ENCODE measurements at regions not wholly inside any gene's neighbourhood (a gene's known extent, or its start where the extent isn't known, plus 50 kb on each side); places are given as distances from the start of the nearest gene placed in this dataset.

GRCh38 chr7:1290026-1290678 is 57.5 kb downstream of the UNCX start:
- no peak for DNase-seq (ENCODE audit: extremely low spot score in 2 of 2)
- Histone ChIP-seq H3K4me1 (peaks cover 19% of the 10 kb centered on the region), H3K36me3 (no peaks in the 10 kb centered on the region), H3K9me3 (no peaks in the 10 kb centered on the region), H3K4me3 (peak overlapping the region; percentile 36 to 39), H3K27ac (no peak overlapping the region), H3K27me3 (no peaks in the 10 kb centered on the region)
- intact Hi-C loops (cut with DNase I) = no loop called here
- TF ChIP-seq, protein P1, sequence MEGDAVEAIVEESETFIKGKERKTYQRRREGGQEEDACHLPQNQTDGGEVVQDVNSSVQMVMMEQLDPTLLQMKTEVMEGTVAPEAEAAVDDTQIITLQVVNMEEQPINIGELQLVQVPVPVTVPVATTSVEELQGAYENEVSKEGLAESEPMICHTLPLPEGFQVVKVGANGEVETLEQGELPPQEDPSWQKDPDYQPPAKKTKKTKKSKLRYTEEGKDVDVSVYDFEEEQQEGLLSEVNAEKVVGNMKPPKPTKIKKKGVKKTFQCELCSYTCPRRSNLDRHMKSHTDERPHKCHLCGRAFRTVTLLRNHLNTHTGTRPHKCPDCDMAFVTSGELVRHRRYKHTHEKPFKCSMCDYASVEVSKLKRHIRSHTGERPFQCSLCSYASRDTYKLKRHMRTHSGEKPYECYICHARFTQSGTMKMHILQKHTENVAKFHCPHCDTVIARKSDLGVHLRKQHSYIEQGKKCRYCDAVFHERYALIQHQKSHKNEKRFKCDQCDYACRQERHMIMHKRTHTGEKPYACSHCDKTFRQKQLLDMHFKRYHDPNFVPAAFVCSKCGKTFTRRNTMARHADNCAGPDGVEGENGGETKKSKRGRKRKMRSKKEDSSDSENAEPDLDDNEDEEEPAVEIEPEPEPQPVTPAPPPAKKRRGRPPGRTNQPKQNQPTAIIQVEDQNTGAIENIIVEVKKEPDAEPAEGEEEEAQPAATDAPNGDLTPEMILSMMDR (IDR thresholded peaks at IDR 0.05) = no peak
- peak in 1 of 2 donors; percentile 21 for TF ChIP-seq POLR2AphosphoS5 (IDR thresholded peaks at IDR 0.05; ENCODE audit: insufficient read depth in 1 of 2, low read depth in 1 of 2)

GRCh38 chr7:1290679-1291356 is 58.1 kb downstream of the UNCX start:
- H3K4me1 ChIP-seq = peaks cover 19% of the 10 kb centered on the region
- no peaks in the 10 kb centered on the region for H3K27me3 ChIP-seq
- no peak for TF ChIP-seq POLR2AphosphoS5 (IDR thresholded peaks at IDR 0.05; ENCODE audit: insufficient read depth in 1 of 2, low read depth in 1 of 2)
- no peak for TF ChIP-seq POLR2A (IDR thresholded peaks at IDR 0.05)
- TF ChIP-seq, protein P1 (IDR thresholded peaks at IDR 0.05) = no peak
- peak overlapping the region; percentile 36 to 39 for H3K4me3 ChIP-seq
- H3K36me3 ChIP-seq = no peaks in the 10 kb centered on the region
- no peak overlapping the region for H3K27ac ChIP-seq
- intact Hi-C loops (cut with DNase I) = no loop called here
- DNase-seq (ENCODE audit: extremely low spot score in 2 of 2) = no peak
- no peaks in the 10 kb centered on the region for H3K9me3 ChIP-seq

- intact Hi-C loops (cut with DNase I) = no loop called here
- no peaks in the 10 kb centered on the region for H3K27me3 ChIP-seq
- H3K4me3 ChIP-seq = peak overlapping the region in 1 of 2 donors; percentile 36
Measured at GRCh38 chr7:1291357-1291689, 58.7 kb downstream of the UNCX start.

DNA sequence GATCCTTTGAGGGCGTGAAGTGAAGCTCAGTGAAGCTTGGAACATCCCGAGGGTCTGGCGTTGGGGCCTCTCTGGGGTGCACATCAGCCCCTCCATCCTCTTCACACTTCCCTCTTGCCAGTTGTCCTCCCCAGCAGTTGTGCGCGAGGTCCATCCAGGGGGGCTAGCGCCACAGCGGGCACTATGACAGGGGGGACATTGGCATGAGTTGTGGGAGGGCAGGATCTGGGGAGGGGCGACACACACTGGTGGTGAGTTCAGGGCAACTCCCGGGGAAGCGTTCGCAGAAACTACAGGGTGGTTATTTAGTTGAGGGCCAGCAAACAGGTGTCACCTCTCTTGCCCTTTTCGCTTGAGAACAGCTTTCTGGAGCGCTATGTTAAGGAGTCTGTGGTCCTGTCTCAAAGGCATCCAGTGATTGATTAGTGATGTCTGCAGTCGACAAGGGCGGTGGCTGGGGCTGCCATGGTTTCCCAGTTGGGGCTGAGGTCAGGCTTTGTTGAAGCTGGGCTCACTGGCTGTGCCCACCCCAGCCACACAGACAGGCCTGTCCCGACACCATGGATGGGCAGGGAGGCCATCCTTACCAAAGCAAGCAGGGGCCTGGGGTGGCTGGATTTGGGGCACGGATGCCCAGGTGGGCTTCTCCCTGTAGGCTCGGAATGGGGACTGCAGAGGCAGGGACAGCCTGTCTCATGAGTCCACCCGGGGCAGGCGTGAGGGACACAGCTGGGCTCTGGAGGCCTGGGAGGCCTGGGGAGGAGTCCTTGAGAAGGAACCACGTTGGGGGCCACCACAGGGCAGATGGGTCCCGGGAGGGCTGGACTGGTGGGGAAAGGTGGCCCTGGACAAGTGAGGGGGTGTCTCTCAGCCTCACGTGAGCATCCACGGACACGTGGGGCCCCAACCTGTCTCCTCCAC is 59.4 kb downstream of the UNCX start:
- H3K9me3 ChIP-seq = no peaks in the 10 kb centered on the region
- no peaks in the 10 kb centered on the region for H3K36me3 ChIP-seq
- DNase-seq (ENCODE audit: extremely low spot score in 2 of 2) = no peak
- intact Hi-C loops (cut with DNase I) = no loop called here
- H3K27ac ChIP-seq = no peak overlapping the region
- TF ChIP-seq POLR2AphosphoS5 (IDR thresholded peaks at IDR 0.05; ENCODE audit: insufficient read depth in 1 of 2, low read depth in 1 of 2) = no peak
- no peak overlapping the region for H3K4me3 ChIP-seq
- peaks cover under 1% of the 10 kb centered on the region for H3K27me3 ChIP-seq
- peaks cover 22% of the 10 kb centered on the region for H3K4me1 ChIP-seq

More at GRCh38 chr7:1291357-1291689, 58.7 kb downstream of the UNCX start:
- no peak for DNase-seq (ENCODE audit: extremely low spot score in 2 of 2)
- TF ChIP-seq POLR2AphosphoS5 (IDR thresholded peaks at IDR 0.05; ENCODE audit: insufficient read depth in 1 of 2, low read depth in 1 of 2) (no peak), POLR2A (IDR thresholded peaks at IDR 0.05) (no peak)
- TF ChIP-seq, protein P1 (IDR thresholded peaks at IDR 0.05) = no peak
- H3K27ac ChIP-seq = no peak overlapping the region
- no peaks in the 10 kb centered on the region for H3K9me3 ChIP-seq
- H3K4me1 ChIP-seq = peaks cover 19% of the 10 kb centered on the region
- no peaks in the 10 kb centered on the region for H3K36me3 ChIP-seq

- Histone ChIP-seq H3K9me3 (no peaks in the 10 kb centered on the region), H3K36me3 (no peaks in the 10 kb centered on the region), H3K4me3 (no peak overlapping the region), H3K27ac (no peak overlapping the region), H3K27me3 (peaks cover 4% of the 10 kb centered on the region), H3K4me1 (peaks cover 30% of the 10 kb centered on the region)
- TF ChIP-seq POLR2AphosphoS5 (IDR thresholded peaks at IDR 0.05; ENCODE audit: insufficient read depth in 1 of 2, low read depth in 1 of 2) = no peak
- TF ChIP-seq POLR2A (IDR thresholded peaks at IDR 0.05) = no peak
- TF ChIP-seq, protein P1 (IDR thresholded peaks at IDR 0.05) = no peak
- DNase-seq (ENCODE audit: extremely low spot score in 2 of 2) = no peak
- intact Hi-C loops (cut with DNase I) = no loop called here
Measured at GRCh38 chr7:1292972-1293830, 60.5 kb downstream of the UNCX start.
